Uterus (tissue), 2 donors: ENCODE measurements at regions not wholly inside any gene's neighbourhood (a gene's known extent, or its start where the extent isn't known, plus 50 kb on each side); places are given as distances from the start of the nearest gene placed in this dataset.

Source experiments
- POLR2A ChIP-seq, 2 donors: fragments of 450-650 bp; IDR thresholded peaks; one replicate each; pipeline ENCODE4 v1.6.1; 2016; ENCODE audit warnings: antibody characterized with exemption in 2 of 2, mild to moderate bottlenecking in 1 of 2, moderate library complexity in 1 of 2
- TF ChIP-seq, protein P1 (sequence below), 4 experiments: fragments of 200-600 bp in 2 of 4; fragments of 450-650 bp in 2 of 4; sonication (generic) in 2 of 4; IDR thresholded peaks; one replicate each; pipeline ENCODE4 v1.5.1; 2016 to 2019; ENCODE audit warnings: antibody characterized with exemption in 4 of 4, mild to moderate bottlenecking in 2 of 4, moderate library complexity in 1 of 4

DNA sequence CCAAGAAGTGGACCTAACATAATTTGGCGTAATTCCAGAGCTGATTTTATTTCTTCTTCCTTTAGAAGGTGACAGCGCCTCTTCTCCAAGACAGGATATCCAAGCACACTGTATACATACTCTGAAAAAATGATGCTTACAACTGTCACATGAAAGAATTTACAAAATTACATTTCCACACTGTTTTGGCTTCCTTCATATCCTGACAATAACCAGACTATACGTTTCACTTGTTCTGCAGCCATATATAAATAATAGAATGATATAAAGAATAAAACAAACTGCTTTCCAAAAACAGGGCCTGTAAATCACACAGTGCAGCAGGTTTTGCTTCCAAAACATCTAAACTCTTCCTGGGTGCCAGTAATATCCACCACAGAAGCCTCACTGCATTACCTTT, 141.6 kb downstream of the FBXO8 start:
- TF ChIP-seq, protein P1, sequence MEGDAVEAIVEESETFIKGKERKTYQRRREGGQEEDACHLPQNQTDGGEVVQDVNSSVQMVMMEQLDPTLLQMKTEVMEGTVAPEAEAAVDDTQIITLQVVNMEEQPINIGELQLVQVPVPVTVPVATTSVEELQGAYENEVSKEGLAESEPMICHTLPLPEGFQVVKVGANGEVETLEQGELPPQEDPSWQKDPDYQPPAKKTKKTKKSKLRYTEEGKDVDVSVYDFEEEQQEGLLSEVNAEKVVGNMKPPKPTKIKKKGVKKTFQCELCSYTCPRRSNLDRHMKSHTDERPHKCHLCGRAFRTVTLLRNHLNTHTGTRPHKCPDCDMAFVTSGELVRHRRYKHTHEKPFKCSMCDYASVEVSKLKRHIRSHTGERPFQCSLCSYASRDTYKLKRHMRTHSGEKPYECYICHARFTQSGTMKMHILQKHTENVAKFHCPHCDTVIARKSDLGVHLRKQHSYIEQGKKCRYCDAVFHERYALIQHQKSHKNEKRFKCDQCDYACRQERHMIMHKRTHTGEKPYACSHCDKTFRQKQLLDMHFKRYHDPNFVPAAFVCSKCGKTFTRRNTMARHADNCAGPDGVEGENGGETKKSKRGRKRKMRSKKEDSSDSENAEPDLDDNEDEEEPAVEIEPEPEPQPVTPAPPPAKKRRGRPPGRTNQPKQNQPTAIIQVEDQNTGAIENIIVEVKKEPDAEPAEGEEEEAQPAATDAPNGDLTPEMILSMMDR (IDR thresholded peaks at IDR 0.05), result no peak
- TF ChIP-seq POLR2A (IDR thresholded peaks at IDR 0.05), result no peak
